PC-3 (cell line): ENCODE measurements at regions not wholly inside any gene's neighbourhood (a gene's known extent, or its start where the extent isn't known, plus 50 kb on each side); places are given as distances from the start of the nearest gene placed in this dataset.

Experiments
- ATAC-seq: fragments of 200-7000 bp; cut with Tn5 transposase; 2 replicates; pipeline ENCODE4 v1.9.1; 2020; ENCODE audit warnings: mild to moderate bottlenecking, moderate library complexity
- BruUV-seq: library from RNA; stranded (reverse); fragments of 400-500 nt; replicated peaks from 2 replicates; lab custom pipeline; 2021; lab: Mats Ljungman, UMichigan
- CTCF ChIA-PET: fragments of 300-600 bp; sonication (Branson Sonifier 250); formaldehyde crosslinking; loops from one replicate; lab custom pipeline; 2022; ENCODE audit warnings: antibody characterized with exemption; lab: Charles Lee
- POLR2A ChIA-PET: fragments of 300-600 bp; sonication (Branson Sonifier 250); formaldehyde crosslinking; loops from one replicate; lab custom pipeline; 2022; ENCODE audit warnings: antibody characterized with exemption; ENCODE audit not compliant: unreplicated experiment; lab: Charles Lee
- DNase-seq: peaks from one replicate; pipeline ENCODE4 v3.0.0-alpha.2; 2015
- H2AFZ ChIP-seq: fragments of 300-600 bp; sonication (generic); 2 replicates; pipeline ENCODE4 v1.6.0; 2016; ENCODE audit warnings: antibody characterized with exemption, low read length
- H3F3A ChIP-seq: fragments of 300-600 bp; sonication (generic); one replicate; pipeline ENCODE4 v1.6.0; 2017; ENCODE audit warnings: antibody characterized with exemption, low read length, control low read depth, mild to moderate bottlenecking; ENCODE audit not compliant: unreplicated experiment
- H3K27ac ChIP-seq: fragments of 300-600 bp; sonication (generic); 2 replicates; pipeline ENCODE4 v1.5.1; 2016; ENCODE audit warnings: mild to moderate bottlenecking, low read length
- H3K27me3 ChIP-seq: fragments of 300-600 bp; sonication (generic); 2 replicates; pipeline ENCODE4 v1.6.1; 2016; ENCODE audit warnings: low read length, mixed read lengths
- H3K36me3 ChIP-seq: fragments of 300-600 bp; sonication (generic); 2 replicates; pipeline ENCODE4 v1.6.1; 2016; ENCODE audit warnings: low read depth, mixed run types, low read length, mixed read lengths
- H3K4me1 ChIP-seq: fragments of 300-600 bp; sonication (generic); 2 replicates; pipeline ENCODE4 v1.5.1; 2016; ENCODE audit warnings: low read length; ENCODE audit not compliant: insufficient read depth
- H3K4me2 ChIP-seq: fragments of 300-600 bp; sonication (generic); 2 replicates; pipeline ENCODE4 v1.6.0; 2016; ENCODE audit warnings: low read length
- H3K4me3 ChIP-seq: fragments of 300-600 bp; sonication (generic); 2 replicates; pipeline ENCODE4 v1.5.1; 2016; ENCODE audit warnings: mild to moderate bottlenecking, low read length, mixed read lengths
- H3K79me2 ChIP-seq: fragments of 300-600 bp; sonication (generic); 2 replicates; pipeline ENCODE4 v1.6.1; 2017; ENCODE audit warnings: low read length, mixed read lengths
- H3K9ac ChIP-seq: fragments of 300-600 bp; sonication (generic); 2 replicates; pipeline ENCODE4 v1.6.0; 2016; ENCODE audit warnings: mild to moderate bottlenecking, low read length
- H3K9me2 ChIP-seq: fragments of 300-600 bp; sonication (generic); replicated peaks from 2 replicates; pipeline ENCODE4 v1.6.1; 2016; ENCODE audit warnings: mixed run types, low read length, mixed read lengths
- H3K9me3 ChIP-seq: fragments of 300-600 bp; sonication (generic); 2 replicates; pipeline ENCODE4 v1.6.1; 2016; ENCODE audit warnings: low read length, mixed read lengths
- H4K20me1 ChIP-seq: fragments of 300-600 bp; sonication (generic); 2 replicates; pipeline ENCODE4 v1.6.1; 2016; ENCODE audit warnings: low read length, mixed read lengths
- CTCF ChIP-seq: fragments of 300-600 bp; sonication (generic); conservative IDR thresholded peaks from 2 replicates; pipeline ENCODE4 v1.5.1; 2017; ENCODE audit warnings: antibody characterized with exemption, low read depth, mild to moderate bottlenecking, low read length
- EZH2phosphoT487 ChIP-seq: fragments of 300-600 bp; sonication (generic); IDR thresholded peaks from 2 replicates; pipeline ENCODE4 v1.6.1; 2018; ENCODE audit warnings: mild to moderate bottlenecking, antibody characterized with exemption, low read length, borderline replicate concordance
- intact Hi-C: fragments of 100-400 bp; cut with micrococcal nuclease; formaldehyde crosslinking; loops from 2 replicates; pipeline ENCODE4 v1.9.0; 2023

DNA sequence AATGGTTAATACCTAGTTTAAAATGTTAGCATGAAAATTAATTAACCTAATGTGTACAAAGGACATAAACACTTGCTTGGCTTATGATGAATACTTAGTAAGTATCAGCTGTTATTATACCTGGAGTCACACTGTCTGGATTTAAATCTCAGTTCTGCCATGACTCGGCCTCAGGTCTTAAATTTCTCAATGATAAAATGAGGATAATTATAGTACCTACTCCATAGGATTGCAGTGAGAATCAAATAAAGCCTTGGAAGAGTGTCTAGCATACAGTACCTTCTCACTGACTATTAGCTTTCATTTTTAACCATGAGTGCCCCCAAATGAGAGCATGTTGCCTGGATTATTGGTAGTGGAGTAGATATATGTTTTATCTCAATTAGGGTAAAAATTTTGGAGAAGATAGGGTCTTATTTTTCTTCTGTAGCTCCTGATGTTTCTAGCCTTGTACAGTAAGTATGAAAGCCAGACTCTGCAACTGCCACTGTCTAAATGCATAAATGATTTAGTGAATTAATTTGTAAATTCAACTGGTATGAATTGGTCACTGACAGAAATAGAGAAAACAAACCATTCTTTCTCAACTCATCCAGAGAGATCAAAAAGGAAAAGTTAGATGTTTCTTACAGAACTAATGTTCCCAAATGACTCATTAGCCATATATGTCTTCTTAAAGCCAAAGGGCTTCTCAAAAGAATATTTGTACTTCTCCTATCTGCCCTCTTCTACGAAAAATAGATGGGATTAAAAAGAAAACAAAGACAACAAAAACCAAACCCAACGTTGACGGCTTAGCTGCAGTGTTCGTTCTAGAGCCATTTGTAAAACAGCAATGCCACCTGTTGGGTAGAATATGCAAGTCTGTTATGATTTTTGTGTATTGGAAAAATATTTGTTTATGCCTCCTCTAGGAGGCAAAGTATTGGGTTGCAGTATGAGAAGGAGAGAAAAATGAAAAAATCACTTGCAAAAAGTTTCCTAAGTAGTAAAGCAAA is 53.8 kb upstream of the MROH9 start:
- Histone ChIP-seq H3K27ac (no peak overlapping the region), H3K27me3 (peaks cover 63% of the 10 kb centered on the region), H2AFZ (0 out of 2 replicates have a peak overlapping the region, but pooled peaks have one; percentile 29), H3K4me2 (peak overlapping the region; percentile 54), H3K9me3 (no peaks in the 10 kb centered on the region), H3K36me3 (no peaks in the 10 kb centered on the region), H3K79me2 (no peaks in the 10 kb centered on the region), H3K9ac (no peak overlapping the region), H3K9me2 (no peaks in the 10 kb centered on the region), H3K4me1 (no peaks in the 10 kb centered on the region), H3K4me3 (peak overlapping the region; percentile 18; the same call in 1 of the 2 replicates), H4K20me1 (no peaks in the 10 kb centered on the region), H3F3A (no peaks in the 10 kb centered on the region)
- DNase-seq (peak; percentile 70), ATAC-seq (peak; percentile 81)
- TF ChIP-seq EZH2phosphoT487 (no peak), CTCF (peak; percentile 90)
- CTCF ChIA-PET = interaction anchor here (1.1 kb wide), 1 partner anchor 85 kb away, joined by 3 read pairs; no protein-coding TSS in a partner anchor
- BruUV-seq = no TSS peak
- intact Hi-C loops = loop anchor here (1.0 to 2.0 kb wide), 2 partner anchors 193 to 871 kb away; no protein-coding TSS in a partner anchor
- POLR2A ChIA-PET = no interaction called here
